ENCODE measurements at regions not wholly inside any gene's neighbourhood (a gene's known extent, or its start where the extent isn't known, plus 50 kb on each side); places are given as distances from the start of the nearest gene placed in this dataset.

GRCh38 chr21:21929789-21930188 lies 931.6 kb downstream of the NCAM2 start:
- ChIA-PET CTCF (no interaction called here), POLR2A (no interaction called here)
- Histone ChIP-seq H3K4me1 (no peaks in the 10 kb centered on the region), H3K4me3 (no peak overlapping the region), H3K9me3 (no peaks in the 10 kb centered on the region), H3K4me2 (no peak overlapping the region), H3K27ac (no peak overlapping the region)
- 32% methylated on average over 4 of the region's 4 CpGs for WGBS (ENCODE audit: missing lambda C conversion rate)
- TF ChIP-seq REST (IDR thresholded peaks at IDR 0.05) (no peak), HOXB13 (CRISPR knock-in tag; IDR thresholded peaks at IDR 0.05; ENCODE audit: low read depth) (no peak), ELK1 (IDR thresholded peaks at IDR 0.05; ENCODE audit: low read depth, low read length) (no peak), JUNB (IDR thresholded peaks at IDR 0.05) (no peak), BCL3 (IDR thresholded peaks at IDR 0.05) (no peak), E2F6 (IDR thresholded peaks at IDR 0.05; ENCODE audit: borderline replicate concordance, low read depth) (no peak), TP53 (CRISPR knock-in tag; IDR thresholded peaks at IDR 0.05) (no peak), HMGXB4 (CRISPR knock-in tag; IDR thresholded peaks at IDR 0.05; ENCODE audit: borderline replicate concordance) (no peak), ZC3H11A (IDR thresholded peaks at IDR 0.05) (no peak), HOXB5 (CRISPR knock-in tag; IDR thresholded peaks at IDR 0.05) (no peak), ATOH8 (CRISPR knock-in tag; IDR thresholded peaks at IDR 0.05; ENCODE audit: low read depth) (no peak), ZSCAN20 (CRISPR knock-in tag; IDR thresholded peaks at IDR 0.05) (no peak), POLR2AphosphoS2 (conservative IDR thresholded peaks at IDR 0.05; ENCODE audit: low read length) (no peak), MAX (IDR thresholded peaks at IDR 0.05) (no peak), RARB (CRISPR knock-in tag; IDR thresholded peaks at IDR 0.05) (no peak), USF2 (IDR thresholded peaks at IDR 0.05) (no peak), RCOR1 (IDR thresholded peaks at IDR 0.05; ENCODE audit: low read depth, low read length) (no peak), POLR2A (IDR thresholded peaks at IDR 0.05; ENCODE audit: low read length) (no peak), MYC (IDR thresholded peaks at IDR 0.05; ENCODE audit: borderline replicate concordance, low read length) (no peak), RAD21 (conservative IDR thresholded peaks at IDR 0.05 in 1 of 2, IDR thresholded peaks at IDR 0.05 in 1 of 2) (no peak)
- DNase-seq (ENCODE audit: low read depth in 1 of 2, low spot score in 1 of 2) (no peak), ATAC-seq (no peak), FAIRE-seq (no peak)
